Ramos (cell line): ENCODE measurements at regions not wholly inside any gene's neighbourhood (a gene's known extent, or its start where the extent isn't known, plus 50 kb on each side); places are given as distances from the start of the nearest gene placed in this dataset.

Experiments
- in situ Hi-C: fragments of 300-500 bp; cut with MboI; formaldehyde crosslinking; loops from one replicate; pipeline ENCODE4 v1.14.3; 2022; ENCODE audit warnings: low sequenced_read_pairs; ENCODE audit not compliant: unreplicated experiment

- in situ Hi-C loops: no loop called here
Observed at GRCh38 chr9:2345013-2345412, 276.6 kb upstream of the VLDLR start.

- in situ Hi-C loops: no loop called here
Observed at GRCh38 chr9:2346277-2346913, 275.2 kb upstream of the VLDLR start.

- in situ Hi-C loops: no loop called here
Observed at GRCh38 chr9:2351324-2351723, 270.3 kb upstream of the VLDLR start.

GRCh38 chr9:2354216-2354615 is 267.4 kb upstream of the VLDLR start:
- in situ Hi-C loops: no loop called here

- in situ Hi-C loops: no loop called here
Observed at GRCh38 chr9:2354856-2355696, 266.5 kb upstream of the VLDLR start.

- in situ Hi-C loops: no loop called here
Observed at GRCh38 chr9:2355697-2355983, 265.9 kb upstream of the VLDLR start.

GRCh38 chr9:2356041-2356790 is 265.4 kb upstream of the VLDLR start:
- in situ Hi-C loops: no loop called here

- in situ Hi-C loops: no loop called here
Observed at GRCh38 chr9:2359891-2360471, 261.6 kb upstream of the VLDLR start.

- in situ Hi-C loops: no loop called here
Observed at GRCh38 chr9:2362150-2362549, 259.4 kb upstream of the VLDLR start.

GRCh38 chr9:2363138-2363745 is 258.3 kb upstream of the VLDLR start:
- in situ Hi-C loops: no loop called here

- in situ Hi-C loops: no loop called here
Observed at GRCh38 chr9:2363781-2364180, 257.8 kb upstream of the VLDLR start.

GRCh38 chr9:2367970-2368369 is 253.6 kb upstream of the VLDLR start:
- in situ Hi-C loops: no loop called here

- in situ Hi-C loops: no loop called here
Observed at GRCh38 chr9:2373648-2374047, 247.9 kb upstream of the VLDLR start.

- in situ Hi-C loops: no loop called here
Observed at GRCh38 chr9:2375114-2375513, 246.5 kb upstream of the VLDLR start.

GRCh38 chr9:2377117-2377516 is 244.5 kb upstream of the VLDLR start:
- in situ Hi-C loops: no loop called here

- in situ Hi-C loops: no loop called here
Observed at GRCh38 chr9:2377834-2378233, 243.8 kb upstream of the VLDLR start.

- in situ Hi-C loops: no loop called here
Observed at GRCh38 chr9:2378266-2378665, 243.3 kb upstream of the VLDLR start.

GRCh38 chr9:2378816-2379215 is 242.8 kb upstream of the VLDLR start:
- in situ Hi-C loops: no loop called here

- in situ Hi-C loops: no loop called here
Observed at GRCh38 chr9:2384741-2385140, 236.8 kb upstream of the VLDLR start.

- in situ Hi-C loops: no loop called here
Observed at GRCh38 chr9:2385746-2386145, 235.8 kb upstream of the VLDLR start.

GRCh38 chr9:2386566-2386965 is 235.0 kb upstream of the VLDLR start:
- in situ Hi-C loops: no loop called here
